ENCODE measurements at regions not wholly inside any gene's neighbourhood (a gene's known extent, or its start where the extent isn't known, plus 50 kb on each side); places are given as distances from the start of the nearest gene placed in this dataset.
"Not testable (repeated sequence)": the region's sequence is repeated elsewhere in the genome, so short reads cannot be mapped to it uniquely, and the experiment has no call there.

GRCh38 chr2:239866350-239866749 is 158.8 kb downstream of the NDUFA10 start:
- DNase-seq (ENCODE audit: low read depth in 2 of 2) = no peak

DNA sequence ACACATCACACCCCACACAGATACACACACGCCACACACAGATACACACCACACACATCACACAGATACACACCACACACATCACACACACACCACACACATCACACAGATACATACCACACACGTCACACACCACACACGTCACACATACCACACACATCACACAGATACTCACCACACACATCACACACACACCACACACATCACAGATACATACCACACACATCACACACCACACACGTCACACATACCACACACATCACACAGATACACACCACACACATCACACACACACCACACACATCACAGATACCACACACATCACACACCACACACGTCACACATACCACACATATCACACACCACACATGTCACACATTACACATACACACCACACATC is 159.3 kb downstream of the NDUFA10 start:
- not testable (repeated sequence) for DNase-seq (ENCODE audit: low read depth in 2 of 2)

DNA sequence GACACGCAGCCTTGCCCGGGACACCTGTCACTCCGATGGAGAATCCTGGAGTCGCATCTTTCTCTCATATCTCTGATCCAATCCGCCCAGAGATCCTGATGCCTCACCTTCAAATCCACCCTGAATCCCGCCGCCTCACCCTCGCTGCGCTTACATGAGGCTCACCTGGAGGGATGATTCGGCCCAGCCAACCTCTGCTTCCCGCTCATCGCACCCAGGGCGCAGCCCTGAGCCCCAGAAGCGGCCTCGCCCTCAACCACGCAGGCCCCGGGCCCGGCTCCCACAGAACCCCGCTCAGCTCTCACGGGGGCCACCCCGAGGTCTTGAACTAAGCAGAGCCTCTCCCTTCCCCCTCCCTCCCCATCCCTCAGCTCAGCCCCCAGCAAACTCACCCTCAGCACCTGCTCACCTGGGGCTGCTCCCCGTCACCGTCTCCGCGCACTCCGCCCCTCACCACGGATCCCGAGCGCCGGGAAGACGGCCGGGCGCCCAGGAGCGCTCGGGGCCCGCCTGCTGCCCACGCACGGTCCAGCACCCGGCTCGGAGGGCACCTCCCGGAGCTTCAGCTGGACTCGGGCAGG is 160.0 kb downstream of the NDUFA10 start:
- no peak for DNase-seq (ENCODE audit: low read depth in 2 of 2)

- no peak for DNase-seq (ENCODE audit: low read depth in 2 of 2)
Observed at GRCh38 chr2:239864247-239865058, 160.7 kb downstream of the NDUFA10 start.

DNA sequence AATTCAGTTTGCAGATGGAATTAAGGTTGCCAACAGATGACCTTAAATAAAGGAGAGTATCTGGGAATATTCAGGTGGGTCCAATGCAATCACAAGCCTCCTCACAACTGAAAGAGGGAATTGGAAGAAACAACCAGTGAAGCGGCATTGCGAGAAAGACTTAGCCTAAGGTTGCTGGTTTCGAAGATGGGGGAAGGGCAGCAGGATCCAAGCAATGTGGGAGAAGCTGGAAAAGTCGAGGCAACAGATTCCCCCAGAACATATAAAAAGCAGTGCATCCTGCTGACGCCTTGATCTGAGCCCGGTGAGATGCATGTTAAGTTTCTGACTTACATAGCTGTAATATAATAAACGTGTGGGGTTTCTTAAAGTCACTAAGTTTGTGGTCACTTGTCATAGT is 162.5 kb downstream of the NDUFA10 start:
- no peak for DNase-seq (ENCODE audit: low read depth in 2 of 2)

DNA sequence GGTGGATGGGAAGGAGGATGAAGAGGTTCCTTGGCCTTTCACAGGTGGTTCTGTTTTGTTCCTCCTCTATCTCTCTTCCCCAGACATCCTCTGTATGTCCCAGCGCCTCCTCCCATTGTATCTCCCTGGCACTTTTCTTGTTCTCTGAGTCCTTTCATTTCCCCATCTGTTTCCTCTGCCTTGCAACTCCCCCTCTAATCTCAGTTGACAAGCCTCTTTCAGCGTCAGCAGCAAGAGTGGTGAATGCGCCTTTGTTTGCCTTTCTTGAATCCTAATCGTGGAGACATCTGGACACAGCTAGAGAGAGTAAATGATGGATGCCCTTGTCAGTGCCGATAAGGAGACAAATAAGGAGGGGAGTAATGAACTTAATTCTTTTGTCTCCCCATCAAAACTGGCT is 167.0 kb downstream of the NDUFA10 start:
- DNase-seq (ENCODE audit: low read depth in 2 of 2) = no peak

DNA sequence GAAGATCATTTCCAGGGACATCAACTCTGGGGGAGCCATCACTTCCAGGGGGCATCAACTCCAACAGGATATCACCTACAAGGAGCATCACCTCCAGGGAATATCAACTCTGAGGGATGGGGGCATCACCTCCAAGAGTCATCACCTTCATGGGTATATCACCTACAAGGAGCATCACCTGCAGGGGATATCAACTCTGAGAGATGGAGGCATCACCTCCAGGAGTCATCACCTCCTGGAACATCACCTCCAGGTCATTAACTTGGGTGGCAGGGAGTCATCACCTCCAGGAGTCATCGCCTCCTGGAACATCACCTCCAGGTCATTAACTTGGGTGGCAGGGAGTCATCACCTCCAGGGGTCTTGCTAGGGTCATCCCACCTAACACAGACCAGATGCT is 167.6 kb downstream of the NDUFA10 start:
- no peak for DNase-seq (ENCODE audit: low read depth in 2 of 2)

GRCh38 chr2:239856620-239857285 is 168.4 kb downstream of the NDUFA10 start:
- no peak for DNase-seq (ENCODE audit: low read depth in 2 of 2)

DNA sequence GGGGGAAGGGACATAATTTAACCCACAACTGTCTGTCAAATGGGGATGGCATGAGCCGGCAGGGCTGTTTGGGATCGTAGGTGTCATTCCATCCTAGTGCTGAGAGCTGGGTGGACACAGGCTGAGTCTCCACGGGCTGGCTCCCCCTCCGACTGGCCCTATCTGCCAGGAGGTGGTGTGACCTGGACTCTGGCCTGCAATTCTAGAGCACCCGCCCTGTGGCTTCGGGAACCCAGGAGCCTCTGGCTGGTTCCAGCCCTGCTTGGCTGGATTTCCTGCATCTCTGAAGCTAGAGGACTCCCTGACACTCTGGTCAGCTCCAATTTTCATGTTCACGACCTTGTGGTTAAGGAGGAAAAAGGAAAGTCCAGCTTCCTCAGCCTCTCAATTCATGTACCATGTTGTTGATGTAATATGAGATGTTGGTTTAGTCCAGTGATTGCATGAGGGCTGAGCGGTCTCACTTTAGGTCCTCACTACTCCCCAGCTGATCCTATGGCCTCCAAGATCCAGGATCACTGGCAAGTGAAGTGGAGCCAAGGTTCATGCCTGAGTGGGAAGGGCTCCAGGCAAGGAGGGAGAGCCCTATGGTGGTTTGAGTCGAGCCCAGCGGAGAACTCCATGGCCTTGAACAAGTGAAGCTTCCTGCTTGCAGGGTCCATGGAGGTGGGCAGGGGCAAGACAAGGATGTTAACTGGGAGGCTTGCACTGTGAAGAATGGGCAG is 169.1 kb downstream of the NDUFA10 start:
- no peak for DNase-seq (ENCODE audit: low read depth in 2 of 2)

DNA sequence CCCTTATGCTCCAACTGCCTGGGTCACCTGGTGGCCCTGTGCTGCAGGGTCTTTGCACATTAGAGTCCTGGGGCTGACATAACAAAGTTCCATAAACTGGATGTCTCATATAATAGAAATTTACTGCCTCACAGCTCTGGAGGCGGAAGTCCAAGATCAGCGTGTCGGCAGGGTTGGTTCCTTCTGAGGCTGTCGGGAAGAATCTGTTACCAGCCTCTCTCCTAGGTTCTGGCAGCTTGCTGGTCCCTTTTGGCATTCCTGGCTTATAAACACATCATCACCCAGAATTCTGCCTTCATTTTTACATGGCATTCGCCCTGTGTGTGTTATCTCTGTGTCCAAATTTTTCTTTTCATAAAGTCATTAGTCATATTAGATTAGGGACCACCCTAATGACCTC is 170.5 kb downstream of the NDUFA10 start:
- no peak for DNase-seq (ENCODE audit: low read depth in 2 of 2)

DNA sequence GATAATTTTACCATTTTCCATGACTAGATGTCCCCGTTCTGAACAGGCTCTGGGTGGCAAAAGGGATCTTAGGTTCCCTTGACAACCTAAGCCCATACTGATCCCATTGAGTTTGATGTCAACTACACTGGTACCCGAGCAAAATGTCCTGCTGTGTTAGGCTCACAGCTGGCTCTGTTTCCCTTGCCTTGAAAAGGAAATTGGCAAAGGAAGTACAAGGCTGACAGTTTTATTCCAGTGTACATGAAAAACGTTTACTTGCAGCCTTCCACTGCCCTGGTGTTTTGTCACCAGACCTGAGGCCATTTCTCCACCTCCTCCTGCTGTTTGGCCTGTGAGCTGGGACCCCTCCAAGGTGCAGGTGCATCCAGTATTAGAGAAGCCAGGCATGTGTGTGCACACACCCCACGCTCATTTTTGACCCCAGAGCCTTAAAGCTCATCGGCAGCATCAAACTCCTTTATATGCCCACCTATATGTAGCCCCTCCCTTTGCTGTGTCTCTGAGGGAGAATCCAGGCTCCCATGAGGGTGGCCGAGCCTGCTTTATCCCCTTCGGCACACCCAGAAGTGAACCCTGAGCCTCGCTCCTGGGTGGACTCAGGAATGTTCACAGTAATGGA is 171.3 kb downstream of the NDUFA10 start:
- DNase-seq (ENCODE audit: low read depth in 2 of 2) = no peak

DNA sequence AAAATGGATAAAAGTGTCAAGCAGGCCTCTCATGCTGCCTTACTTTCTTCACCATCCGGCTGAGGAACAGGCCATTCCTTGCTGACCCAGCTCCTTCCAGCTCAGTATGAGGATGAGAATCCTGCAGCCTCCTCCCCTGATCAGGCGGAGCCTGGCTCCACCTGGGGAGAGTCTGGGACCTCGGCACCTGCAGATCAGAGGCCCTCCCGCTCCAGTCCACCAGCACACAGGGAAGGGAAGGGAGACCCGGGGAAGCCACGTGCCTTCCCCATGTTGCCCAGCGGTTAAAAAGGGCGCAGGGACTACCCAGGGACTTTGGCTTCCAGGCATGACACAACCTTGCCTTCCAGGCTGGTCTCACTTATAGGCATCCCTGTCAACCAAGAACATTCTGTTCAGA is 172.0 kb downstream of the NDUFA10 start:
- no peak for DNase-seq (ENCODE audit: low read depth in 2 of 2)

DNA sequence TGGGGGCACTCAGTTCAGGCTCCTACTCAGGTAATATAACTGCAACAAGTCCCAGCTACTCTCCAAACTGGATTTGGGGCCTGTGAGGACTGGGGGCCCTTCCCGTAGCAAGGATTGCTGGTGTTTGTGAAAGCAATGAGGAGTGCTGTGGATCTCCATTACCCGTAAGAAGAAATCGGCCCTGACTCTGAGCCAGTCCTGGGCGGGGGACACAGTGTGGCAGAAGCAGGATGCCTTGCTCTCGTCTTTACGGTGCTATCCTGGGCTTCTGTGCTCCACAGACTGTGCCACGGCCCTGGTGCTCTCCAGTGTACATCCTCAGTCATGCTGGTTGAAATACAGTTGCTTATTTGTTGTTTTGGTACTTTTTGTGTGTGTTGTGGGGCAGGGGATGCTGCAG is 172.9 kb downstream of the NDUFA10 start:
- no peak for DNase-seq (ENCODE audit: low read depth in 2 of 2)

- no peak for DNase-seq (ENCODE audit: low read depth in 2 of 2)
Observed at GRCh38 chr2:239846789-239847676, 178.1 kb downstream of the NDUFA10 start.

DNA sequence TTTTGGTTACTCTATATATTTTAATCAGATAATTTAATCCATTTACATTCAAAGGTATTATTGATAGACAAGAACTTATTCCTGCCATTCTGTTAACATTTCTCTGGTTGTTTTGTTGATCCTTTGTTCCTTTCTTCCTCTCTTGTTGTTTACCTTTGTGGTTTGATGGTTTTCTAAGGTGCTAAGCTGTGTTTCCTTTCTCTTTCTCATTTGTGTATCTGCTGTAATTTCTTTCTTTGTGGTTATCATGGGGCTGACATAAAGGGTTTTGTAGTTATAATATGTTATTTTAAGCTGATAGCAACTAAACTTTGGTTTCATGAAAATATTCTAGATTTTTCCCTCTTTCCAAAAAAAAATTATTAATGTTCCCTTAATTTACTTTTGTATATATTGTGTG is 179.2 kb downstream of the NDUFA10 start:
- DNase-seq (ENCODE audit: low read depth in 2 of 2) = no peak

DNA sequence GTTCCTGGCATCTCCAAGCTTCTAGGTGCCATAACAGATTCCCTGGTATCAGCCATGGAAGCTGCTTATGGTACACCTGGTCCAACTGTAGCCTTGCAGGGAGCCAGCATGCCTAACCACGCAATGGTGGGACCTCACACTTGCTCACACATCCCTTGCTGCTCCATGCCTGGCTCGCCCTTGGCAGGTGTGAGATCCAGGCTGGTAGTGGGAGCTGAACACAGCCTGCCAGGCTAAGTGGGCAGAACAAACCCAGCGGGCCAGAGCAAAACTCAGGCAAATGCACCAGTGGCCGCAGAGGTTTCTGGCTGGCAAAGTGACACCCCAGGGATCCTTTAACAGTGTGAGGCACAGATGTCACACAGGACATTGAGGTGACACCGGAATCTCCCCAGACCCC is 185.8 kb downstream of the NDUFA10 start:
- no peak for DNase-seq (ENCODE audit: low read depth in 2 of 2)

DNA sequence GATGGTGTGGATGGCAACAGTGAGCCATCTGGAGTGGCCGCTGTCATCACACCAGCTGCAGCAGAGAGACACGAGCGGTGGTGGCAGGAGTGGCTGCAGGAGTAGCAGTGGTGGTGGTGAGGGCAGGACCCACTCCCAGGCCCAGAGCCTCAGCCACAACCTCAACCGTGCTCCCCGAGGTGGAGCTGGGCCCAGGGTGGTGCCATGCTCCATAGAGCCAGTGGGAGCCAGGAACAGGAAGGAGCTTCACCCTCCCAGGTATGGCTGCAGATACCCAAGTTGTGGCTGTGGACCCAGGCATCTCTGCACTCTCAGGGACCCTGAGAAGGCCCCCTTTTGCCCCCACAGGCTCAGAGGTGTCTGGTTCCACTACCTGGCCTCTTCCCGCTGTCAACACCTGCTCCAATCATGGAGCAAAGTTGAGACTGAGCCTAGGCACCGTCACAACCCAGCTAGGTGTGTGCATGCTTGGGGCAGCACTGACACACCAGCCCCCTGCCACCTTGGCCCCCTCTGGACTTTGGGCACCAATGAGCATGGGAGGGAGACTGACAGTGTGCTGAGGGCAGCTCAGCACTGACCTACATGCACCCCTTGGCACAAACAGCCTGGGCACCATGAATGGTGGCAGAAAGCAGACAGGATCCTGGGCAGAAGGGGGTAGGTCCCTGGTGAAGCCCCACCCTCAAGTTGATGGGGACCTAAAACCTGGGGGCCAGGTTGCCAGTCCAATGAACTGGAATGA is 188.9 kb downstream of the NDUFA10 start:
- no peak for DNase-seq (ENCODE audit: low read depth in 2 of 2)

DNA sequence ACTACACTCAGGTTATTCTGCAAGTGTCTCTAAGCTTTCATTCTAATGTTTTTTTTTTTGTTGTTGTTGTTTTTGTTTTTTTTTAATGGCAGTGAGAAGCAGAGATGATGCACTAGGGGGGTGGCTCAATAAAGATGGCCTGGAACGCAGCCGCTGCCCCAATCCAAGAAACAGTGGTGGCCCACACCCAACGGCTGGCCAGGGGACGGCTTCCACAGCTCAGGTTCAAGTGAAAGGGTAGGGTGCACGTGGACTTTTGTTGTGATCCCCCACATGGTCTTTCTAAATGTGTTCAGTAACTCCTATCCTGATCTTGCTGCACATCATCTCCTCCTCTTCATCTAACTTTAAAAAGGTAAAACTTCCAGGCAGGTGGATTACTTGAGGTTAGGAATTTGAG is 190.1 kb downstream of the NDUFA10 start:
- no peak for DNase-seq (ENCODE audit: low read depth in 2 of 2)

DNA sequence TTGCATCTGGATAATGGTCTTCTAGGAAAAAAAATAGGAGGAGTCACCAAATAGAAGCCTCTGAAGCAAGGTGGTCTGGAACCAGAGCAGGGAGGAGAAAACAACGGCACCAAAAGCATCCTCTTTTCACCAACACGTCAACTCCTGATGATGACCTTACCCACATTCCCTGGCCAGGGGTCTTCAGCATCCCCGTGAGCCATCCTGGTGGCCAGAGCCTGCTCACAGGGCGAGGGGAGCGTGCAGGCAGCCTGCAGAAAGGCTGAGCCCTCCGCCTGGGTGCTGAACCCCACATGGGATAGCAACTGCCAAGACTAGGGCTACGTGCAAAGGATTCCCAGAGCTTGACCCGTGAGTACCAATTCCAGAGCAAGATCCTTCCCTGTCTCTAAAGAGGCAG is 191.0 kb downstream of the NDUFA10 start:
- no peak for DNase-seq (ENCODE audit: low read depth in 2 of 2)

Measured in activated CD4-positive, alpha-beta T cell treated with anti-CD3 and anti-CD28 coated beads for 24 hours (primary cell).